Fibroblast of pulmonary artery (primary cell): ENCODE measurements at regions not wholly inside any gene's neighbourhood (a gene's known extent, or its start where the extent isn't known, plus 50 kb on each side); places are given as distances from the start of the nearest gene placed in this dataset.
"Not testable (repeated sequence)": the region's sequence is repeated elsewhere in the genome, so short reads cannot be mapped to it uniquely, and the experiment has no call there.

Experiments
- DNase-seq: peaks from one replicate; pipeline ENCODE4 v3.0.0-alpha.2; 2010; ENCODE audit warnings: low read depth
- H3K4me3 ChIP-seq: replicated peaks from 2 replicates; pipeline ENCODE4 v1.5.1; 2011; ENCODE audit warnings: low read depth, mild to moderate bottlenecking, control low read depth, low read length, moderate library complexity
- CTCF ChIP-seq: IDR thresholded peaks from 2 replicates; pipeline ENCODE4 v1.5.1; 2011; ENCODE audit warnings: mild to moderate bottlenecking, control low read depth, low read length, inconsistent platforms; ENCODE audit errors: missing control alignments

DNA sequence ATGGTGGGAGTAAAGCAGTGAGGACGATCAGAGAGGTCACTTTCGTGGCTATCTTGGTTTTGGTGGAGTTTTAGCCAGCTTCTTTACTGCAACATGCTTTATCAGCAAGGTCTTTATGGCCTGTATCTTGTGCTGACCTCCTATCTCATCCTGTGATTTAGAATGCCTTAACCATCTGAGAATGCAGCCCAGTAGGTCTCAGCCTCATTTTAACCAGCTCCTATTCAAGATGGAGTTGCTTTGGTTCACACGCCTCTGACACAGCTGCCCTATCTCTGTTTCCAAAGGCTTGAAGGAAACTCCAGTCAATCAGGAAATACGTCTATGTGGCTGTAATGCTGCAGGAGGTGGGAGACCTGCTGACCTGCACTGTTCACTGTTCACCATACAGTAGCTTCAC lies 146.1 kb upstream of the POGK start:
- no peak overlapping the region for H3K4me3 ChIP-seq
- no peak for TF ChIP-seq CTCF
- no peak for DNase-seq

- H3K4me3 ChIP-seq, result no peak overlapping the region
- DNase-seq, result no peak
- no peak for TF ChIP-seq CTCF
Observed at GRCh38 chr1:166693673-166694297, 145.5 kb upstream of the POGK start.

DNA sequence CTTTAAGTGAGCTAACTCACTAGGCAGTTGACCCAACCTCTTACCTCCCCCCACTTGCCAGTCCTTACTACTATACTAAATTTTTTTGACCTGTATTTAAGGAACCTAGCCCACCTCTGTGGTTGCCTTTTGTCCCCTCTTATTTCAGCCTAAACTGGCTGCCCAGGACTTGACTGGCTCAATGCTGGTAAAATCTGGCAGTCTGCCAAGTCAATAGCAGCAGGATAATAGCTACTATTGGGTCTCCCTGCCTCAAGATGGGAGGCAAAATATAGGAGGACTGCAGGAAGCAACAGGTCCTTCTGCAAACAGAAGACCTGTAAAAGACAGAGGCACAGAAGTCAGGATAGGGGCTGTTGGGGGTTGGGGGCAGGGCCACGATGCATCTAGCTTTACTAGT lies 144.2 kb upstream of the POGK start:
- no peak for TF ChIP-seq CTCF

DNA sequence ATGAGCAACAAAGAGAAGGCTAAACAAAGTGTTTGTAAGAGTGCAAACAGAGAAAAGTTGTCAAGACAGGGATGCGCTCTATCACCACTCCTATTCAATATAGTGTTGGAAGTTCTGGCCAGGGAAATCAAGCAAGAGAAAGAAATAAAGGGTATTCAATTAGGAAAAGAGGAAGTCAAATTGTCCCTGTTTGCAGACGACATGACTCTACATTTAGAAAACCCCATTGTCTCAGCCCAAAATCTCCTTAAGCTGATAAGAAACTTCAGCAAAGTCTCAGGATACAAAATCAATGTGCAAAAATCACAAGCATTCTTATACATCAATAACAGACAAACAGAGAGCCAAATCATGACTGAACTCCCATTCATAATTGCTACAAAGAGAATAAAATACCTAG lies 143.4 kb upstream of the POGK start:
- not testable (repeated sequence) for DNase-seq

More for the DNA sequence above, 144.2 kb upstream of the POGK start:
- no peak for DNase-seq
- H3K4me3 ChIP-seq, result no peak overlapping the region

DNA sequence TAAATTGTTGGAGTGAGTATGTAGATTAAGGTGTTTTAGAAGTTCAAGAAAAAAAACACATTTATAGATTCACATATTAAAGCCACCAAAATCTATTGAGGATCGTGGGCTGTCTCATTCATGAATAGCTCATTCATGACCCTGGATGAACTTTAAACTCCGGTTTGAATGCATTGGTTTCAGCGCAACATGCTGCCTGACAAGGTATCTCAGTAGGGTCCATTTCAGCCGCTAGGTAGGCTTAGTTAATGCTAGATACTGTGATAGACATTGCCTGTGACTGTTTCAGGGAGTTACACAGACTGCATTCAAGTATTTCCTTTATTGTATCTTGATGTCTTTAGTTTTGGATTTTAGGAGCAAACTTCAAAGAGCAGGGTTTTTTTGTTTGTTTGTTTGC lies 140.5 kb upstream of the POGK start:
- H3K4me3 ChIP-seq, result no peak overlapping the region
- TF ChIP-seq CTCF, result no peak
- no peak for DNase-seq

More for the DNA sequence above, 143.4 kb upstream of the POGK start:
- not testable (repeated sequence) for H3K4me3 ChIP-seq

- no peak overlapping the region for H3K4me3 ChIP-seq
- DNase-seq, result no peak
- no peak for TF ChIP-seq CTCF
Observed at GRCh38 chr1:166699613-166700012, 139.7 kb upstream of the POGK start.

GRCh38 chr1:166700696-166701095 lies 138.6 kb upstream of the POGK start:
- no peak for DNase-seq
- H3K4me3 ChIP-seq, result no peak overlapping the region
- no peak for TF ChIP-seq CTCF
